Endodermal cell (in vitro differentiated cells): ENCODE measurements at regions not wholly inside any gene's neighbourhood (a gene's known extent, or its start where the extent isn't known, plus 50 kb on each side); places are given as distances from the start of the nearest gene placed in this dataset.

ENCODE experiments used
- DNase-seq: peaks from one replicate; pipeline ENCODE4 v3.0.0-alpha.2; 2017
- H3K27ac ChIP-seq: 2 replicates; pipeline ENCODE4 v1.5.1; 2013; ENCODE audit warnings: mild to moderate bottlenecking, low read depth, low read length, moderate library complexity
- H3K27me3 ChIP-seq: 2 replicates; pipeline ENCODE4 v1.6.1; 2013; ENCODE audit warnings: mild to moderate bottlenecking, low read length, moderate library complexity; ENCODE audit not compliant: insufficient read depth, control insufficient read depth, poor library complexity, severe bottlenecking
- H3K36me3 ChIP-seq: 2 replicates; pipeline ENCODE4 v1.7.0; 2013; ENCODE audit warnings: mild to moderate bottlenecking, low read length, moderate library complexity; ENCODE audit not compliant: control insufficient read depth, insufficient read depth
- H3K4me1 ChIP-seq: one replicate; pipeline ENCODE4 v1.7.0; 2013; ENCODE audit warnings: low read length; ENCODE audit not compliant: control insufficient read depth, insufficient read depth
- H3K4me3 ChIP-seq: 2 replicates; pipeline ENCODE4 v1.5.1; 2013; ENCODE audit warnings: mild to moderate bottlenecking, low read length, moderate library complexity
- H3K9ac ChIP-seq: 2 replicates; pipeline ENCODE4 v1.6.1; 2013; ENCODE audit warnings: mild to moderate bottlenecking, low read length, moderate library complexity; ENCODE audit not compliant: poor library complexity, severe bottlenecking; ENCODE audit errors: extremely low read depth
- H3K9me3 ChIP-seq: 2 replicates; pipeline ENCODE4 v1.6.1; 2013; ENCODE audit warnings: mild to moderate bottlenecking, low read length, moderate library complexity; ENCODE audit not compliant: control insufficient read depth
- H3K27ac Mint-ChIP-seq: 2 replicates; pipeline ENCODE4 v1.8.0; 2020; ENCODE audit warnings: mixed read lengths
- H3K27me3 Mint-ChIP-seq: 2 replicates; pipeline ENCODE4 v1.8.0; 2021; ENCODE audit warnings: mild to moderate bottlenecking, mixed read lengths; ENCODE audit not compliant: insufficient read depth
- H3K36me3 Mint-ChIP-seq: 2 replicates; pipeline ENCODE4 v1.8.0; 2020; ENCODE audit warnings: low read depth, mixed read lengths
- H3K4me1 Mint-ChIP-seq: 2 replicates; pipeline ENCODE4 v1.8.0; 2020; ENCODE audit warnings: mixed read lengths
- H3K4me3 Mint-ChIP-seq: 2 replicates; pipeline ENCODE4 v1.8.0; 2020; ENCODE audit warnings: mild to moderate bottlenecking, moderate library complexity, mixed read lengths
- H3K9me3 Mint-ChIP-seq: 2 replicates; pipeline ENCODE4 v1.8.0; 2020; ENCODE audit warnings: mild to moderate bottlenecking, mixed read lengths
- CTCF ChIP-seq: fragments of 200-600 bp; sonication (generic); conservative IDR thresholded peaks from 2 replicates; pipeline ENCODE4 v1.5.0; 2021; ENCODE audit warnings: antibody characterized with exemption, mild to moderate bottlenecking
- WGBS, 2 experiments: methylation state at CpG; one replicate each; pipeline versions ENCODE4 v1.1.5 to v1.1.7; 2013; ENCODE audit warnings: missing lambda C conversion rate in 2 of 2, mixed read lengths in 1 of 2; ENCODE audit not compliant: insufficient coverage in 1 of 2, insufficient read length in 1 of 2; 5-methylcytosine and 5-hydroxymethylcytosine counted together

DNA sequence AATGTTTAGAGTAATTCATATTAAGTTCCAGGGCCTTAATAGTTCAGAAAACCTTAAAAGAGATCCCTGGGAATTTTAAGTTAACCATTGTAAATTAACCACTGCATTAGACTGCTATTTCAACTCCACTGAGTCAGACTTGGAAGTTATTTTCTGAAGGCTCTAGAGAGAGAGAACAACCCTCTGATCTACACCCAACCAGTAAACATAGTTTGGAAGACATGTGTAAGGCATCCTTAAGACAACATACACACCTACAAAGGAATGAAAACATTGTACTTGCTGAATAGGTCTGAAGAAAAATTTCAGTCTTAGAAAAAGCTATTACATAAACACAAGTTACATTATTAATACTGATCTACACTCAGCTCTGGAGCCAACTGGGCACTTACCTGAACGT lies 158.2 kb upstream of the FST start:
- DNase-seq = no peak
- no peaks in the 10 kb centered on the region for H3K36me3 ChIP-seq
- no peak overlapping the region for H3K4me3 Mint-ChIP-seq
- H3K4me1 Mint-ChIP-seq = no peaks in the 10 kb centered on the region
- no peak overlapping the region for H3K4me3 ChIP-seq
- TF ChIP-seq CTCF = no peak
- no peaks in the 10 kb centered on the region for H3K9me3 ChIP-seq
- H3K27me3 ChIP-seq = no peaks in the 10 kb centered on the region
- H3K27me3 Mint-ChIP-seq = no peaks in the 10 kb centered on the region
- 82 to 85% methylated on average over 1 of the region's 1 CpG for WGBS, 2 experiments
- no peaks in the 10 kb centered on the region for H3K9me3 Mint-ChIP-seq
- no peak overlapping the region for H3K27ac Mint-ChIP-seq
- H3K9ac ChIP-seq = no peak overlapping the region
- peaks cover 2% of the 10 kb centered on the region for H3K4me1 ChIP-seq
- H3K36me3 Mint-ChIP-seq = no peaks in the 10 kb centered on the region
- no peak overlapping the region for H3K27ac ChIP-seq

DNA sequence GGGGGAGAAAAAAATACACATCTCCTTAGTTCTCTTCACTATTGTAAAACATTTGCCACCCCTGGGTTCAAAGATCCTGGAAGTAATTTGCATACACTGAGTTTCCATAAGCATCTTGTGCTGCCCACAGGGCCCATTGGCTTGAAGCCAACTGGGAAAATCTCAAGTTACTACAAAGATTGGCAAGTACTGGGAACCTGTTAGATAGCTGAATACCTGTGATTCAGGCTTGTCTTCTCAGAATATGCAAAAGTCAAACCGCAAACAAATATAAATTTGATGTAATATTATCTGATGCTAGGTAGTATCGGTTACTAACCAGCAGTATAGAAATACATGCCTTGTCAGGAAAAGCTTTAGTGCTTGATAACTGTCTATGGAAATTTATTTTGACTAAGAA lies 156.9 kb upstream of the FST start:
- WGBS, 2 experiments = 98 to 100% methylated on average over 1 to 2 of the region's 2 CpGs
- Mint-ChIP-seq H3K27me3 (no peaks in the 10 kb centered on the region), H3K27ac (no peak overlapping the region), H3K4me3 (no peak overlapping the region), H3K36me3 (no peaks in the 10 kb centered on the region), H3K9me3 (no peaks in the 10 kb centered on the region), H3K4me1 (no peaks in the 10 kb centered on the region)
- H3K9ac ChIP-seq = no peak overlapping the region
- no peaks in the 10 kb centered on the region for H3K27me3 ChIP-seq
- H3K4me3 ChIP-seq = no peak overlapping the region
- no peaks in the 10 kb centered on the region for H3K36me3 ChIP-seq
- DNase-seq = no peak
- H3K4me1 ChIP-seq = peaks cover 2% of the 10 kb centered on the region
- no peaks in the 10 kb centered on the region for H3K9me3 ChIP-seq
- no peak for TF ChIP-seq CTCF
- no peak overlapping the region for H3K27ac ChIP-seq

DNA sequence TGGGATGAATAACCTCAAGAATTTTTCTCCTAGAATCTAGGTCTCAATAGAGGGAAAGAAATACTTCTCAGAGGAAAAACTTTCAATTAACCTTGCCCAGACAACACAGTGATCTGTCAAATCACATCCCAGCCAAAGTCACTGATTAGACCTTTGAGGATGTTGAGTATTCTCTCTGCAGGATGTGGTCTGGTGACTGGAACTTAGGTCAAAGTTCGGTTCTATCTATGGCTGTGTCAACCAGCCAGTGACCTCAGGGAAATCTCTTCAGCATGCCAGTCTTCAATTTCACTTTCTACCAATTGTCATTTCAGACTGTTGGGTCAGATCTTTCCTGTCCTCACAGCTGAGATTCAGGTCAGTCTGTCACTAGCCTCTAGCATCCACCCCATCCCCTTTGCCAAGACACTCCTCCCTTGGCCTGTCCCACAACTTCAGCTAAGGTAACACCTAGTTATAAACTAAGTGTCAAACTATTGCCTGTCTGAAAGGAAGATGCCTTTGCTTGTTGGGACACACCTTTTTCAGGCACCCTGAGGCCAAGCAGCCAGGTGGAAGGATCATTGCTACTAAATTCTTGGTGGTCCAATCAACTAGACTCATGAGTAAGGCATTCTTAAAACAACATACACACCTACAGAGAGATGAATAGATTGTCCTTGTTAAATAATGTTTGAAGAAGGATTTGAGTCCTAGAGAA lies 156.3 kb upstream of the FST start:
- no peaks in the 10 kb centered on the region for H3K9me3 ChIP-seq
- no peak overlapping the region for H3K4me3 ChIP-seq
- Mint-ChIP-seq H3K36me3 (no peaks in the 10 kb centered on the region), H3K27ac (no peak overlapping the region), H3K27me3 (no peaks in the 10 kb centered on the region), H3K4me3 (no peak overlapping the region), H3K9me3 (no peaks in the 10 kb centered on the region), H3K4me1 (no peaks in the 10 kb centered on the region)
- no peaks in the 10 kb centered on the region for H3K36me3 ChIP-seq
- H3K4me1 ChIP-seq = peaks cover 2% of the 10 kb centered on the region
- H3K27ac ChIP-seq = no peak overlapping the region
- no peak overlapping the region for H3K9ac ChIP-seq
- no peak for TF ChIP-seq CTCF
- no peak for DNase-seq
- 75 to 86% methylated on average over 1 of the region's 1 CpG for WGBS, 2 experiments
- H3K27me3 ChIP-seq = no peaks in the 10 kb centered on the region
